ENCODE measurements at regions not wholly inside any gene's neighbourhood (a gene's known extent, or its start where the extent isn't known, plus 50 kb on each side); places are given as distances from the start of the nearest gene placed in this dataset.

GRCh38 chr18:77905449-77906055 is 655.9 kb downstream of the GALR1 start:
- intact Hi-C loops (cut with DNase I; ENCODE audit: low total_unique reads) = no loop called here
- 85 to 89% methylated on average over 28 to 32 of the region's 34 CpGs for WGBS, 2 donors
- TF ChIP-seq CTCF (IDR thresholded peaks at IDR 0.05) (no peak), POLR2A (IDR thresholded peaks at IDR 0.05) (no peak)
- H3K4me3 ChIP-seq (ENCODE audit: low read depth, poor library complexity, severe bottlenecking) = no peak overlapping the region
- no peak for DNase-seq (ENCODE audit: low spot score in 2 of 2)

GRCh38 chr18:77906103-77906892 is 656.6 kb downstream of the GALR1 start:
- intact Hi-C loops (cut with DNase I; ENCODE audit: low total_unique reads) = no loop called here
- TF ChIP-seq CTCF (IDR thresholded peaks at IDR 0.05) (no peak), POLR2A (IDR thresholded peaks at IDR 0.05) (no peak)
- 68 to 71% methylated on average over 27 of the region's 27 CpGs for WGBS, 2 donors
- no peak for DNase-seq (ENCODE audit: low spot score in 2 of 2)
- H3K4me3 ChIP-seq (ENCODE audit: low read depth, poor library complexity, severe bottlenecking) = no peak overlapping the region

- intact Hi-C loops (cut with DNase I; ENCODE audit: low total_unique reads) = no loop called here
- H3K4me3 ChIP-seq (ENCODE audit: low read depth, poor library complexity, severe bottlenecking) = no peak overlapping the region
- TF ChIP-seq CTCF (IDR thresholded peaks at IDR 0.05) = no peak
- TF ChIP-seq POLR2A (IDR thresholded peaks at IDR 0.05) = no peak
- WGBS, 2 donors = 88 to 91% methylated on average over 15 of the region's 15 CpGs
- no peak for DNase-seq (ENCODE audit: low spot score in 2 of 2)
Measured at GRCh38 chr18:77910347-77910746, 660.7 kb downstream of the GALR1 start.

GRCh38 chr18:77911971-77912605 is 662.4 kb downstream of the GALR1 start:
- TF ChIP-seq POLR2A (IDR thresholded peaks at IDR 0.05) (no peak), CTCF (IDR thresholded peaks at IDR 0.05) (no peak)
- 54 to 62% methylated on average over 20 of the region's 20 CpGs for WGBS, 2 donors
- H3K4me3 ChIP-seq (ENCODE audit: low read depth, poor library complexity, severe bottlenecking) = no peak overlapping the region
- intact Hi-C loops (cut with DNase I; ENCODE audit: low total_unique reads) = no loop called here
- no peak for DNase-seq (ENCODE audit: low spot score in 2 of 2)

- WGBS, 2 donors = 79 to 86% methylated on average over 5 of the region's 5 CpGs
- no peak for TF ChIP-seq CTCF (IDR thresholded peaks at IDR 0.05)
- TF ChIP-seq POLR2A (IDR thresholded peaks at IDR 0.05) = no peak
- intact Hi-C loops (cut with DNase I; ENCODE audit: low total_unique reads) = no loop called here
- no peak for DNase-seq (ENCODE audit: low spot score in 2 of 2)
- no peak overlapping the region for H3K4me3 ChIP-seq (ENCODE audit: low read depth, poor library complexity, severe bottlenecking)
Measured at GRCh38 chr18:77918730-77919129, 669.1 kb downstream of the GALR1 start.
